NOMO-1 (cell line): ENCODE measurements at regions not wholly inside any gene's neighbourhood (a gene's known extent, or its start where the extent isn't known, plus 50 kb on each side); places are given as distances from the start of the nearest gene placed in this dataset.
"Not testable (repeated sequence)": the region's sequence is repeated elsewhere in the genome, so short reads cannot be mapped to it uniquely, and the experiment has no call there.

ENCODE experiments used
- DNase-seq, 2 experiments: peaks; one replicate each; lab custom pipeline; 2025; ENCODE audit not compliant: unreplicated experiment in 2 of 2; lab: John Stamatoyannopoulos, UW

DNA sequence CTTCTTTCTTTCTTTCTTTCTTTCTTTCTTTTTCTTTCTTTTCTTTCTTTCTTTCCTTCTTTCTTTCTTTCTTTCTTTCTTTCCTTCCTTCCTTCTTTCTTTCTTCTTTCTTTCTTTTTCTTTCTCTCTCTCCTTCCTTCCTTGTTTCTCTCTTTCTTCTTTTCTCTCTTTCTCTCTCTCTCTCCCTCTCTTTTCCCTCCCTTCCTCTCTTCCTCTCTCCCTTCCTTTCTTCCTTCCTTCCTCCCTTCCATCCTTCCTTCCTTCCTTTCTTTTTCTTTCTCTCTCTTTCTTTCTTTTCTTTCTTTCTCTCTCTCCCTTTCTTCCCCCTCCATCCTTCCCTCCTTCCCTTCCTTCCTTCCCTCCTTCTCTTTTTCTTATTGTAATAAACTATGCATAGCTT lies 105.5 kb downstream of the ZBTB18 start:
- not testable (repeated sequence) for DNase-seq

DNA sequence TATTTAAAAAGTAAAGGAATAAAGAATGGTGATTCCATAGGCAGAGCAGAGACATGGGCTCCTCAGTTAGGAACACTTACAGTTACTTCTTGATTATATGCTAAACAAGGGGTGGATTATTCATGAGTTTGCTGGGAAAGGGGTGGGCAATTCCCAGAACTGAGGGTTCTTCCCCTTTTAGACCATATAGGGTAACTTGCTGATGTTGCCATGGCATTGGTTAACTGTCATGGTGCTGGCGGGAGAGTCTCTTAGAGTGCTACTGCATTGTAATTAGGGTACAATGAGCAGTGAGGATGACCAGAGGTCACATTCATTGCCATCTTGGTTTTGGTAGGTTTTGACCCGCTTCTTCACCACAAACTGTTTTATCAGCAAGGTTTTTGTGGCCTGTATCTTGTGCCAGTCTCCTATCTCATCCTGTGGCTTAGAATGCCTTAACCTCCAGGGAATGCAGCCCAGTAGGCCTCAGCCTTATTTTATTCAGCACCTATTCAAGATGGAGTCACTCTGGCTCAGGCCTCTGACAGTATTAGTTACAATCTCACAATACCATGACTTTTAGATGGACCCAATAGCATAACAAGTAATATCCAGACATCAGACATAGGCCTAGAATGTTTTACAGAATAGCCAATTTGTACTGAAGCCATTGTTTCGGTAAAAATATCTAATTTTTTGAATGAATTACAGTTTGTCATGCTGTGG lies 106.8 kb downstream of the ZBTB18 start:
- DNase-seq: no peak

DNA sequence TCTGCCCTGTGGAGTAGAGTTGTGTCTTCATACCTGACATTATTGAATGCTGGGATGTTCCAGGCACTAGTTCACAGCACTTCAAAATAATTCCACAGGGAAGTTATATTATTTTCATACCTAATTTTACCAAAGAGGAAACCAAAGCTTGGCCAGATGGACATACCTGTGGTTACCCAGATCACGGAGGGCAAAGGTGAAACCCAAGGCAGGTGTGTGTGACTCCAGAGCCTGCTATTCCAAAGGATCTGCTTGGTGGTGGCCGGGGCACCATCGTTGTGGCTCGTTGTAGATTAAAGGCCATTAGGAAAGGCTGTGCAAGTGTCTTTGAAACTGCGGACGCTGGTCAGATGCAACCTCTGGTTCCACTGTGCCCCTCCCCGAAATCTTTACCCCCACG lies 108.6 kb downstream of the ZBTB18 start:
- no peak for DNase-seq

DNA sequence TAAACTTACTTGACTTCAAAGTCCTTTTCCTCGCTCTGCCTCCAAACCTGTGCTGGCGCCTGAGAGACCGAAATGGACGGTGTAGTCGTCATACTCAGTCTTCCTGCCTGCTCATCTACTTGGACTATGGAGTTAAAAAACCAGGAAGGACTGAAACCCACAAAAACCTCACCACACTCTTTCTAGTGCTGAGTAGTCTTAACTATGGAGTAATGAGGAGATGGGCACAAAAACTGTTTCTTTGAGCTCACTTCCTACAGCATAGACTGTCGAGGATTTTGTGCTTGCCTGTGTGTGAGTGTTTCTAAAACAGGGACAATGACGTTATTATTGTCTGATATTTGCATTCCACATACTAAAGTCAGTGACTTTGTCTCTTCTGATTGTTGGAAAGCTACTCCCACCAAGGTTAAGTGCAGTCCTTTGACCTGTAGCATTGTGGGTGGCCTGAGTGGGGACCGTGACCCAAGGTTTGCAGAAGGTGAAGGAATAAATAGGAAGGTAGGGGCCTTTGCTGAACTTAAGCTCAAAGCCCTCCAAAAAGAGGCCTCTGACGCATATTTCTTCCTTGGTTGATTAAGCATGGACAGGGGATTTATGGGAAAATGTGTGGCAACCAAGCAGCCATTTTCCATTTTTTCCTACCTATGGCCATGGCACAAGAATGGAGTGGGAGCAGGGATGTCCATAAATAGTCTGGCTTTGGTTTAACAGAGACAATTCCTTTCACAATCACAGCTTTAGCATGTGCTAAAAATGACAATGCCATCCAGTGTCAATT lies 109.6 kb downstream of the ZBTB18 start:
- DNase-seq: peak; percentile 25 to 28

DNA sequence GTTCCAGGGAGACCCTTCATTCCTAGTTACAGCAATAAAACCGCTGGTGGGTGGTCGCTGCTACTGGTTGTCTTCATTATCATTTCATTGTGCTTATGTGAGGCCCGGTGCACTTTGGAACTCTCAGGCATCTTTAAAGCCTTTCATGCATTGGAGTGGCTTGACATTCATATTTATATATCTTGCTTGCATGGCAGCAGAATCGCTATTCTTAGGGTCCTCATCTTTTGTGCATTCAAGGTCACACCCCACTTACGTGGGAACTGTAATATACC lies 110.1 kb downstream of the ZBTB18 start:
- no peak for DNase-seq

DNA sequence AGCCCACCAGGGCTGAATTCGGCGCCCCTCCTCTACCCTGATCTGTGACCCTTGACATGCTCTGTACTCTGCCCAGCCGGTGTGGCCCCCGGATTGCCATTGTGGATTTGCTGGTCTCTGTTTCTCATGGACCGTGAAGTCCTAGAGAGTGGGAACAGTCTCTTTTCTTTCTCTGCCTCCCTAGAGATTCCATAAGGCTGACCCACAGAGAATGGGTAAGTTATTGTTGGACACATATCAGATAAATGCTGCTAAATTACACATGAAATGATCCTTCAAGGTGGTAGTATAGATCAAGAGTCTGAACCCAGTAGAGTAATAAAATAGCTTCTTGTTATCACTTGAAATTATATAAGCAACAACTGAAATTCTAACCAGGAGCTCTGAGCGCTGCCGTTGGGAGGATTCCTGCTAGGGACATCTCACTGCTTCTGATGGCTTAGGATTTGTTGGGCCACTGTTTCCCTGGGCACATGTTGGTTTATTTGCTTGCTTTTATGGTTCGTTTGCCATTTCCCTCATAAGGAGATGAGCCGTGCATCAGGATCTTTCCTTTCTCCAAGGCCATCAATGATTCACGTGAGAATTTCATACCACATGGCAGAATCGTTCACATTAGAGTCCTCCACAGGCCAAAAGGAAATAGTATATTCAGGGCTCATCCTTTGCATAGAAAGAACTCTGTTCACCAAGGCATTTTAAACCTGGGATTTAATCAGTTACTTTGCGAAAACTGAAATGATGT lies 111.9 kb downstream of the ZBTB18 start:
- DNase-seq: no peak

DNA sequence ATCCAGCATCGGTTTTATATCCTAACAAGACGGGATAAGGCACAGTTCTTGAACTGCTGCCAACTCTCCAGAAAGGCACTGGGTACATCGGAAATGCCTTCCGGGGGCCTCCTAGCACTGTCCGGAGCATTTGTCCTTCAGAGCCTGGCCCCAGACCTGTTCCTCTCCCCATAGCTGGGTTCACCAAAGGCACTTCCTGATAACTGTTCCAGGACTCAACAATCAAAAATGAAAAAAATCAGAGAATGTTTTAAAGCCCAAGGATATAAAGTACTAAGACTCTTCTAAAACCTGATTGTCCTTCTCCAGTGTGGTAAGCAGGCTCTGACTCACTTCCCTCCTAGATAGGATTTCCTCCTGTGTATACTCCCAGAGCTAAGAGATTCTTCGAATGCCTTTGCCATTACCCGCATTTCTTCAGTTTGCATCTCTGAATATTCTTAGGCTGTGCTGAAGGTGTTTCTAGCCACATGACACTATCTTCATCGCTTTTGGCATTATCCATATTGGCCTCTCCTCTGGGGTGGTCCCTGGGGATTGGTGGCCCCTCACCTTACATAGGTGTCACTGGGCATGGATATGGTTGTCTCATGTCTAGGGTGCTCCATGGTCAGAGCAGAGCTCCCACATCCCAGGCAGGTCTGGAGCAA lies 112.9 kb downstream of the ZBTB18 start:
- DNase-seq: no peak

DNA sequence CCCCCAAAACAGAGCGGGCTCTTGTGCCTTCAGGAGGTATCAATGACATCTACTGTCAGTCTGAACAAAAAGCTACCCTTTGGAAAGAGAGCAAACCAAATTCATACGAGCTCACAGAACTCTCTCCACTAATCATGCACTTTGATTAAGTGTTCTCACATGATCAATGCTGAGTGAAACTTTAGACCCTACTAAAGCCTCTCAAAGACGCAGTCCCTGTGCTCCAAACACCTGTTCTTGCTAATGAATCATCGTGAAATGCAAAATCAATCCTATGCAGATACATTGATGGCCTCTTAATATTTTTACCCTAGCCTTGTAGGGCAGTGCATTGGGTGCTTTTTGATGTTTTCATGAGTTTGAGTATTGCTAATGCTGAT lies 113.4 kb downstream of the ZBTB18 start:
- DNase-seq: no peak

DNA sequence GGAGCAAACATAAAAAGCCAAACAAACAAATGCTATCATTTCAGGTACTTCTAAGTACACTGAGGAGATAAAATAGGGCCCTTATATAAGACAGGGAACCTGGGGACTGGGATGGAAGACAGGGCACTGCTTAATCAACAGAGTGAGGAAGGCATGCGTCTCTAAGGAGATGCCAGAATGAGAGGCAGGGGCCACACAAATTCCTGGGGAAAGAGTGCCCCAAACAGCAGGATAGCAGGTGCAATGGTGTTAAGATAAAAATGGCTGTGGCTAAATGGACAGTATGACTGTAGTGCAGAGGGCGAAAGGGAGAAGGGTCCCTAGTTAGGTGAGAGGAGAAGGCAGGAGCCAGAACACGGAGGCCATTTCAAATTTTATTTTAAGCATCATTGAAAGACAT lies 113.9 kb downstream of the ZBTB18 start:
- DNase-seq: no peak

DNA sequence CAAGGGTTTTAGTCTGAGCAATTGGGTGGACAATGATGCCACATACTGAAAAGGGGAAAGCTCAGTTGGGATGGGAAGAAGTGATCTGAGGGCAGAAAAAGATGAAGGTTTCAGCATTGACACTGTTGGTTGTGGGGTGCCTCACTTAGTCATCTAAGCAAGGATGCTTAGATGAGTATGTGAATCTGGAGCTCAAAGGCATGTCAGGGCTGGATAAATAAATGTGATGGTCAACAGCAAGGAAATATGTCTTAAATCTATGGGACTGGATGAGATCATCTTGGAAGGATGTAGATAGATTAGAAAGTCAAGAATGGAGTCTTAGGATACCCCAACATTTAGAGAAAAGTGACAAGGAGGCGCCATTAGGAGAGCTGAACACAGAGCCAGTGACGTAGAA lies 114.6 kb downstream of the ZBTB18 start:
- DNase-seq: no peak

DNA sequence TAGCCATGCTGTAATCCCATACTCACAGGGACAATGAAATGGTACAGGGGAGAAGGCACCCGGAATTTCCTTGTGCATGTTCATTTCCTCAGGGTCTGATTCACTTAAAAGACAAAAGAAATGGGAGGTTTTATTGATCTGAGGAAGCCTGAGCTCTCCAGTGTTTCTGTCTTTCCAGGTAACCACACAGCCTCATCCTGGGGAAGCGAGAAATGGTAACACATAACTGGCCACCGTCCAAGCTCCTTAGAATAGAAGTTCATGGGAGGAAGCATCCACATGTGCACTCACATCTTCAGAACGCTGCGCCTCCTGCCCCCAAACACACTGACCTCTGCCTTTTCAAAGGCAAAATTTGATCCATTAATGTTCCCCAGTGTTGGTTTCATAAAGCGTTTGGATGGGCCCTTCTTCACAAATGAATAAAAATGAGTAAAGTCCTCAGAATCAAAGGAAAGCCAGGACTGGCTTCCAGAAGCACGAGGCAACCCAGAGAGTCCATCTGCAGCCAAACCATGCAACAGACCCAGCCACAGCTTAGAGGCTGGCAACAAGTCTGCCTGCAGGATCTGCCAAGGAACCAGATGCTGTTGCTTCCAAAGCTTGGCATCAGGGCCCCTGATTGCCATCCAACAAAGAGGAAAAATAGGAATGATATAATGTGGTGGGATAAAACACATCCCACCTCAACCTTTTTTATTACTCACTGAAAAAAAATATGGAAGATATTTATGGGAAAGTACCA lies 120.3 kb downstream of the ZBTB18 start:
- DNase-seq: no peak

DNA sequence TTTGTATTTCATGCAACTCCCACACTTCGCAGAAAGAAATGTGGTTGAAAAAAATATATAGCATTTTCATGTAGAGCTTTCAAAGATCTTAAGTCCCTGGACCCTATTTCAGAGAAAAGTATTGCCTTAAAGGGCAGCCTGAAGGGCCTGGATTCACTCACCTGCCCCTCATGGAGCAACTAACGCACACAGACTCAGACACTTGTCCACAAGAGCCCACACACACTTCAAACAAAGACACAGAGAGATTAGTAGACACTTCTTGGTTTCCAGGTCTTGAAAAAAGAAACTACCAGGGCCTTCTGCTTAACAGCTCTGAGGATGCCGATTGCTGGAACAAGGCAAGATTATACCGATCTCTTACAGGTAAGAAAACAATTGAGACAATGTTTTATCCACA lies 122.2 kb downstream of the ZBTB18 start:
- DNase-seq: no peak

DNA sequence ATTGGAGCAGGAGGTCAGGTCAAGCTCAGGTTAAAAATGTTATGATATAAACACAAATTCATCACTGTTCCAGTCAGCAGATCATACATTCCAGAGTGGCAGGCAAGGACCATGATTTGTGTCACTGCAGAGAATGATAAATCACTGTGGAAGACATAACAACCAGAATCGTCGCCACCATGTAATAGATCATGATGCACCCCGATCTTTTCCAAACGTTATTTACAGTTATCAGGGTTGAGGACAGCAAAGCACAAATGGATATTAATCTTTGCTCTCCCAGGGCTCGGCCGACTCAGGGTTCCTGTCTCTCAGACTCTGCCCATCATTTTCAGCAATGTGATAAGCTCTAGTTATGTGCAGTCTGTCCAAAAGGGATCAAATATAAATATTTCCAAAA lies 122.7 kb downstream of the ZBTB18 start:
- DNase-seq: no peak

DNA sequence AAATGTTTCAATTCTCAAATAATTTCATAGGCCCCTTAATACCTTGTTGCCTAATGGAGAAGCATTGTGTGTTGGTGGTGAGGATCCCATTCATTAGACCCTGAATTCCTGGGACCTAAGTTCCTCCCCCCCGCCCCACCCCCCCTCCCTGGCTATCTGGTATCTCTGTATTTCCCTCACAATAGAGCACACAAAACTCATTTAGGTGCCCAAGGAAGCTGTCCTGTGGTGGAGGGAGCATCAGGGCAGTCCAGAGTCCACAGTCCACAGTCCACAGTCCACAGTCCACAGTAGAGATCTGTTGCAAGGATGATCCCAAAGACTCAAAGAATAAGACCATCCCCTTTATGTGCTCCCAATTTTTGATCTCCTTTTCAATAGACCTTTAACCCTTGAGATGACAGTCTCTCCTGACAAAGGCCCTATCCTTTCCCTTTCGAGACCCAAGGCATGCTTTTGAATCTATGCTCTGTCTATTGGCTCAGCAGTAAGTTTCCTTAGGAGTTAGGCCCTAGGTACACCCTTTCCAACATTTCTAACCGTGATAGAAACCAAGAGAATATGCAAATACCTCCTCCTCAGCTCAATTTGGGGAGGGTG lies 123.9 kb downstream of the ZBTB18 start:
- DNase-seq: no peak

DNA sequence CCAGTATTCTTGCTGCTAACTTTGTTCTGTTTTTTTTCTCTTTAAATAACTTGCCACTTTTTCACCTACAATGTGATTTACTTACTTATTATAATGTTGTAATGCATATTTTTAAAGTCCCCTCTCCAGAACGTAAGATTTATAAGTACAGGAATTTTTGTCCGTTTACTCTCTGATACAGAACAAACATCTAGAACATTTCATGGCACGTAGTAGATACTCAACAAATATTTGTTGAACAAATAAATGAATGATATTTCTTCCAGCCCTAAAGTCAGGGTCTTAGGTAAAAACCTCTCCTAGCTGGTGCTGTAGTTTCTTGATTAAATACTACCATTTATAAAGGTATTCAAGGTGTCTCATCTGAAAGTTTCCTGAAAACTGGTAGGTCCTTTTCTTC lies 125.1 kb downstream of the ZBTB18 start:
- DNase-seq: no peak

DNA sequence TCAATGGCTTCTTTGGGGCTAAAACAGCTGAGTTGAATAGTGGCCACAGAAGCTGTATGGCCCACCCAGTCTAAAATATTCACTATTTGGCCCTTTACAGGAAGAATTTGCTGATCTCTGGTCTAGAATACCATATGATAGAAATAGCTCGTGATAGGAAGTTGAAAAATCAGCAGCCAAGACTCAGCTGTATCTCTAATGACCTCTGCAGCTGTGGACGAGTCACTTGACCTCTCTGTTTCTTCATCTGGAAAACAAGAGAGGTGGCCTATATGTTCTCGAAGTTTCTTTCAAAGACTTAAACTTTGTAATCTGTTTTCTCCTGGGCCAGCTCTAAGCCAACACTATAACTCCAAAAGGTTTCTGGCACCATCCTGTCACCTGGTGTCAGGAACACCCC lies 129.2 kb downstream of the ZBTB18 start:
- DNase-seq: no peak

DNA sequence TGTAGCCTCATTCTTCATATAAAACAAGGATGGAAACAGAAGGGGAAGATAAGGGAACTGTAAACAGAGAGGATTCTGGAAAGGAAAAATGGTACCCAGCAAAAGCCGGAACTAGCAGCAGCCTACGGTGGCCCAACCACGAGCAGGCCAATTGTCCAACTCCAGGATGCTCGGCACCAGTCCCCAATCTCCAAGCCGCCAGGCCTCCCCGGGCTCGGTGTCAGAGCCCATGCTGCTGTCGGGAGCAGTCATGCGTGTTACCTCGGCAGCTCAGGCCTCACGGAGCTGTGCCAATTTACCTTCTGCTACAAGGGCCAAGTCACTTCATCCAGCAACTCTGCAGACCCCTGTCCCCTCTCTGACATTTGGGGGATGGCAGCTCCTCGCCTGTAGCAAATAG lies 130.8 kb downstream of the ZBTB18 start:
- DNase-seq: no peak

DNA sequence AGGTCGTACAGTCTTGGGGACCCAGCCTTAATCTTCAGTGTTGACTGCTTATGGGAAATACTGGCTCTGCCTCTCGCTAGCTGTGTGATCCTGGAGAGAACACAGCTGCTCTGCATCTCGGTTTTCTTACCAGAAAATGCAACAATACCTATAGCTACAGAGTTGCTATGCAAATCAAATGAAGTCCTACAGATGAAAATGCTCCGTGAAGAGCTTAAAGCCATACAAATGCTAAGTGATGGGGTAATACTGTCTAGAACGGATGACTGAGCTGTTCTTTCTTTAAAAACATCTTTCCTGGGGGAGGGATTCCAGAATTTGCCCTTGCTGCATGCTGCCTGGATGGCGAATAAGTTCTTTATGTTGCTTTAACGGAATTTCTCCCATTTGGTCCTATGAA lies 132.0 kb downstream of the ZBTB18 start:
- DNase-seq: no peak

DNA sequence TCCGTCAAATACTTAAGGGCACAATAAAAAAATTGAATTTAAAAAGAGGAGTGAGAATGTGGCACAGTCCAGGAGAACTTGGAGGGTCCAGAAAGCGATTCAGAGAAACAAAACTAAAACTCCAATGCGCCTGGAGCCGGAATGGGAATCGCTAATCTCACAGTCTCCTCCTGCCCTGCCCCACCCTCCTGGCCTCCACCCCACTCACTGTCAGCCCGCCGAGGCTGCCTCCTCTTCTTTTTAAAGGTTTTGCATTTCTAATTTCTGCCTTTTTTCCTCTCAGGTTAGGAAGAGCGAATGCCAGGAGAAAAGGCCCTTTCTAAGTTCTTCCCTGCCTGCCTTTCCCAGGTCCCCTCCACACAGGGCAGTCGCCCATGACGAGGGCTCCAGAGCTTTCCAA lies 135.3 kb downstream of the ZBTB18 start:
- no peak for DNase-seq

DNA sequence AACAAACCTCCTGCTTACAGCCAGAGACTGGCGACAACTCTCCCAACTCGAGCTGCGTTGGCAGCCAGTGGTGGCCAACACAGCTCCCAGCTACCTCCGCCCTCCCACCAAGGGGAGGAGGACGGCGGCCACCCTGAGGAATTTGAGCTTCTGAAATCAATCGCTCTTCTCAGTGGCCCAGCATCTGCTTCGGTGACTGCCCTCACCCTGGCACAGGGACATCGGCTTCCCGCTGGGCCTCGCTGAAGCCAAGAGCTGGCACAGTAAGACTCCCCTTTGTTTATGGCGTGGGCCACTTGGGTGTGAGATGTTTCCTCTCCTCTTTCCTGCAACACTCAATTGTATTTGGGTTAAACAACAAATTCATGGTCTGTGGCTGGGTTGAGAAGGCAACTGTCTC lies 136.2 kb downstream of the ZBTB18 start:
- DNase-seq: no peak

DNA sequence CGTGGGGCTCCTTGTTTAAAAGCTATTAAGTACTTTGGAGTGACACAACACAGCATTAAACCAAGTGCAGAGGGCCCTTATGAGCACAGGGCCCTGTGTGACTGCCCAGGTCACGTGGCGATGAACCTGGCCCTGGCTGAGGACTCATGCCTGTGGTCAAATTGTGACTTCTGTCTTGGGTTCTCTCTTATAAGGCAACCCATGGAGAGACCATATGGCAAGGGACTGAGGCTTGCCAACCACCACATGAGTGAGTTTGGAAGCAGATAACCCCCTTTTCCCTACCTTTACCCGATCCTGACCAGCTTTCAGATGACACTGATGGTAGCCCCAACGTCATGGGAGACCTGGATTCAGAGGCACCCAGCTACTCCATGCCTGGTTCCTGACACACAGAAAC lies 140.5 kb downstream of the ZBTB18 start:
- no peak for DNase-seq
